GM19467 (cell line): ENCODE measurements at regions not wholly inside any gene's neighbourhood (a gene's known extent, or its start where the extent isn't known, plus 50 kb on each side); places are given as distances from the start of the nearest gene placed in this dataset.

Experiments
- ATAC-seq: cut with Tn5 transposase; IDR thresholded peaks from one replicate; pipeline ENCODE4 v1.9.1; 2021; ENCODE audit warnings: mild to moderate bottlenecking, moderate library complexity; ENCODE audit not compliant: unreplicated experiment

- ATAC-seq, result no peak
Measured at GRCh38 chr11:98874050-98874449, 146.7 kb upstream of the CNTN5 start.

DNA sequence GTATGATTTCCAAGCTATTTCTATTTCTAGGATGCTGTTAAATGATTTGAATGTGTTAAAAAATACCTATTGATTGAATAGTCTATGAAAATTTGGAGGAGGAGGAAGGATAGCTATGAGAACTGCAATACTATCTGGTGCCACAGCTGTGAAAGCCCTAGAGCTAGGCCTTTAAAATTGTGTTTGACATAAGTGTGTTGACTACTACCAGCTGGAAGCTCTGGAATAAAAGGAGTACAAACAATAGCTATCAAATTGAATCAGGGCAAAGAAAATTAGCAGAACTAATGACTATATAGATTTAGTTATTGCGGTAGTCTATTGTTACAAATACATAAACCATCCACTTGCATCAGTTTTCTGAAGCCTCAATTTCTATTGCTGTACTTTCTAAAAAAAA is 124.8 kb upstream of the CNTN5 start:
- ATAC-seq, result no peak

DNA sequence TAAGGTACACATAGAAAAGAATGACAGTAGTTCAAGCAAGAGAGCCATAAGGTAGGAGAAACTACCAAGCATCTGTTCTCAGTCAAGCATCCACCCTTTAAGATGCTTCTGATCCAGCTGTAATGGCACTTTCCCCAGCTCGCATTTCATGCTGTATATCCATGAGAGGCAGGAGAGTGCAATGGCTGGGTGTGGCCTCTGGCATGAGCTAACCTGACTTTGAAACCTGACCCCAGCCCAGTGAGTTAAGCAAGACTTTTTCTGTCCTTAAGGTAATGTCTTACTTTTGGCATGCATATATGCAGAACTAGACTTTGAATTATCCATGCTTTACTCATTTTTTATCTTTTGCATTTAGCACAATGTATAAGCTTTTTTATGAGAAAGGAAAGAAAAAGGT is 79.8 kb upstream of the CNTN5 start:
- ATAC-seq, result no peak

DNA sequence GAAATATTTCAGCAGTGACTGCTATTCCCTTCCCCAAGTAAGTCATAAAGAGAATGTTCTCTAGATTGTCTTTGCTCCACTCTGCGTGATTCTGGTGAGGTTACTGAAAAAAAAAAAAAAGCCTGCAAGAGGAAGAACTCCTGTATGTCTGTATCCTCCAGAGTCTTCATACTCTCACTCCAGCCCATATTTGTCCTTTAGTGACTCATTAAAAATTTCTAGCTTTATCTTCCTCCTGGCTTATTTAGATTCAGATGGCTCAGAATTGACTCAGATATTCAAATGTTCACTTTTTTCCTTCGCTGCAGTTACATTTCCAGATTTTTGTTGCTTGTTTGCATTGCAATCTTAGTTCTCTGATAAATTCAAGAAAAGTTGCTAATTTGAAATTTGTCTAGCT is 76.3 kb upstream of the CNTN5 start:
- no peak for ATAC-seq

GRCh38 chr11:98952107-98952506 is 68.6 kb upstream of the CNTN5 start:
- ATAC-seq, result no peak

DNA sequence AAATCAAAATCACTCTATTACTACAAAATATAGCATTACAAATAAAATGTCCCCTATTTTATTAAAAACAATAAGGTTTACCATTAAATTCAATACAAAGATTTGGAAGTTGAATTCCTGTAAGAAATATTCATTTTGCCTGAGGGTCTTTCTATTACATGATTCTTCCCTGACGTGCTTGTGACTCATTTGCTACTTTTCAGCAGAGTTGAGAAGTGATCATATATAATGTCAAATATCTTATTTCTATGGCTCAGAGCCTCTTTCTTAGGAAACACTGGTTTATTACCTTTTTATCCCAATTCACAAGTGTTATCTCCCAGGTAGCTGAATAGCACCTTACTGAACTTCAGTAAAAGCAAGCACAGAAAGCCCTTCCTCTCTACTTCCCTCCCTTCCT is 65.2 kb upstream of the CNTN5 start:
- no peak for ATAC-seq

DNA sequence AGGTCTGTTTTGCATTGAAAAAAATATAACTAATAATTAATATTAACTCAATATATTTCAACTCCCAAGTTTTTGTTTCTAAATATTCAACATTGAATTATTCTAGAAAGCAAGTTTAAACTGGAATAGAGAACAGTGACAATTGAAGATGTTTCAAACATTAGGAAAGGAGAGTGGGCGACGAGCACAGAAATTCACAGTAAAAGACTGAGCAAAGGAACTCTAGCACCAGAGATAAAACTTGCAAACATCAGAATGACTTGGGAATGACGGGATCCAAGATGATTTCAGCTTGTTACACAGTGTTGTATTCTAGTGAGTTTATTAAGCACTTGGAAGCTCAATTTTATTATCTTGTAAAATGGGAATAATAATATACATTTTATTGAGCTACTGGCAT is 56.6 kb upstream of the CNTN5 start:
- ATAC-seq, result no peak

GRCh38 chr11:98965358-98965757 is 55.4 kb upstream of the CNTN5 start:
- no peak for ATAC-seq

- no peak for ATAC-seq
Measured at GRCh38 chr11:98965775-98966174, 55.0 kb upstream of the CNTN5 start.

GRCh38 chr11:98967005-98967404 is 53.7 kb upstream of the CNTN5 start:
- ATAC-seq, result no peak
